ENCODE measurements at regions not wholly inside any gene's neighbourhood (a gene's known extent, or its start where the extent isn't known, plus 50 kb on each side); places are given as distances from the start of the nearest gene placed in this dataset.

GRCh38 chr4:89537281-89537680 is 229.7 kb upstream of the GPRIN3 start:
- H3K36me3 ChIP-seq (ENCODE audit: control insufficient read depth, insufficient read depth, low read length) = no peaks in the 10 kb centered on the region
- no peaks in the 10 kb centered on the region for H3K4me1 ChIP-seq (ENCODE audit: control insufficient read depth, insufficient read depth, low read length)
- no peak overlapping the region for H3K27ac ChIP-seq (ENCODE audit: low read length)
- H3K27me3 ChIP-seq (ENCODE audit: control insufficient read depth, insufficient read depth, low read length) = no peaks in the 10 kb centered on the region
- no peak overlapping the region for H3K4me3 ChIP-seq (ENCODE audit: low read length)
- no peaks in the 10 kb centered on the region for H3K9me3 ChIP-seq (replicated peaks; ENCODE audit: control insufficient read depth, low read depth, low read length)
- no peak for DNase-seq
- WGBS (ENCODE audit: insufficient coverage) = no CpG with 5 or more reads among the region's 1 CpG

GRCh38 chr4:89535251-89535650 is 227.7 kb upstream of the GPRIN3 start:
- no CpG with 5 or more reads among the region's 3 CpGs for WGBS (ENCODE audit: insufficient coverage)
- no peak for DNase-seq

DNA sequence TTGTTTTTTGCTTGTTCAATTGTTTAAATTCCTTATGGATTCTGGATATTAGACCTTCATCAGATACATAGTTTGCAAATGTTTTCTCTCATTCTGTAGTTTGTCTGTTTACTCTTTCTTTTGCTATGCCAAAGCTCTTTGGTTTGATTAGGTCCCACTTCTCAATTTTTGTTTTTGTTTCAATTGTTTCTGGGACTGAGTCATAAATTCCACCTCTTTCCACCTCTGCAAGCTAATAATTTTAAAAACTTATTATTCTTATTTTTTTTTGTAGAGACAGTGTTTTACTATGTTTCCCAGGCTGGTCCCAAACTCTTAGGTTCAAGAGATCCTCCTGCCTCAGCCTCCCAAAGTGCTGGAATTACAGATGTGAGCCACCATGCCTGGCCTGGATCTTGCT is 226.8 kb upstream of the GPRIN3 start:
- DNase-seq = no peak
- Histone ChIP-seq H3K4me3 (ENCODE audit: low read length) (no peak overlapping the region), H3K27ac (ENCODE audit: low read length) (no peak overlapping the region), H3K27me3 (ENCODE audit: control insufficient read depth, insufficient read depth, low read length) (no peaks in the 10 kb centered on the region), H3K4me1 (ENCODE audit: control insufficient read depth, insufficient read depth, low read length) (no peaks in the 10 kb centered on the region), H3K9me3 (replicated peaks; ENCODE audit: control insufficient read depth, low read depth, low read length) (no peaks in the 10 kb centered on the region), H3K36me3 (ENCODE audit: control insufficient read depth, insufficient read depth, low read length) (no peaks in the 10 kb centered on the region)

More at GRCh38 chr4:89535251-89535650, 227.7 kb upstream of the GPRIN3 start:
- Histone ChIP-seq H3K27ac (ENCODE audit: low read length) (no peak overlapping the region), H3K9me3 (replicated peaks; ENCODE audit: control insufficient read depth, low read depth, low read length) (no peaks in the 10 kb centered on the region), H3K27me3 (ENCODE audit: control insufficient read depth, insufficient read depth, low read length) (no peaks in the 10 kb centered on the region), H3K36me3 (ENCODE audit: control insufficient read depth, insufficient read depth, low read length) (no peaks in the 10 kb centered on the region), H3K4me1 (ENCODE audit: control insufficient read depth, insufficient read depth, low read length) (no peaks in the 10 kb centered on the region), H3K4me3 (ENCODE audit: low read length) (no peak overlapping the region)

DNA sequence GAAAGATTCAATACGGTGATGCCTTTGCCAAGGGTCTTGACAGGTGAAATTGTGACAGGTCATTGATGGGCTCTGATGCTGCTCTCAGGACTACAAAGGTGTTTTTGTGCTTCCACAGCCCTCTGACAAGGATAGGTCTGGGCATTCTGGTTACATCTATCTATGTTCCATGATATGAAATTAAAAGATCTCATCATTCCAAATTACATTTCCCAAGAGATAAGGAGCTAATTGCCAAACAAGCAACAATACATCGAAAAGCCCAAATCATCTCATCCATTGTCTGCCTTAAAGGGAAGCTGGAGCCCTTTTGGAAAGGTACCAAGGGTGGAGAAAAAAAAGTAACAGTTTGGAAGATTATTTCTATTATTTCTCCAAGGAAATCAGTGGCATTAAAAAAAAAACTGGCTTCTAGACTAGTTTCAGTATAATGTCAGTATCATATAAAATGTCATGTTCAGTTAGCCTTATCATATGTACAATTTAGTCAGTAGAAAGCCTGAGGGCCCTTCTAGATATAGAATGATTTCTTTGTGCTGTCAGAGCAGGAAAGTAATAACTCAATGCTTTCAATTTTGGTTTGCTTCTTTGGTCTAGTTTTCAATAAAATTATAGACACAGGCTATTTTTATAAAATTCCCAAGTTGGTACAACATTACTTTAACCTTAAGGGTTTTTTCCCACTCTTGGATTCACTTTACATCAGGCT is 224.5 kb upstream of the GPRIN3 start:
- no peaks in the 10 kb centered on the region for H3K36me3 ChIP-seq (ENCODE audit: control insufficient read depth, insufficient read depth, low read length)
- DNase-seq = no peak
- no peaks in the 10 kb centered on the region for H3K4me1 ChIP-seq (ENCODE audit: control insufficient read depth, insufficient read depth, low read length)
- no peak overlapping the region for H3K4me3 ChIP-seq (ENCODE audit: low read length)
- no CpG with 5 or more reads among the region's 2 CpGs for WGBS (ENCODE audit: insufficient coverage)
- H3K27me3 ChIP-seq (ENCODE audit: control insufficient read depth, insufficient read depth, low read length) = no peaks in the 10 kb centered on the region
- H3K27ac ChIP-seq (ENCODE audit: low read length) = no peak overlapping the region
- H3K9me3 ChIP-seq (replicated peaks; ENCODE audit: control insufficient read depth, low read depth, low read length) = no peaks in the 10 kb centered on the region

GRCh38 chr4:89528526-89529133 is 221.0 kb upstream of the GPRIN3 start:
- DNase-seq = no peak
- no peaks in the 10 kb centered on the region for H3K9me3 ChIP-seq (replicated peaks; ENCODE audit: control insufficient read depth, low read depth, low read length)
- H3K27me3 ChIP-seq (ENCODE audit: control insufficient read depth, insufficient read depth, low read length) = no peaks in the 10 kb centered on the region
- WGBS (ENCODE audit: insufficient coverage) = no CpG with 5 or more reads among the region's 4 CpGs
- H3K27ac ChIP-seq (ENCODE audit: low read length) = no peak overlapping the region
- H3K36me3 ChIP-seq (ENCODE audit: control insufficient read depth, insufficient read depth, low read length) = no peaks in the 10 kb centered on the region
- no peak overlapping the region for H3K4me3 ChIP-seq (ENCODE audit: low read length)
- no peaks in the 10 kb centered on the region for H3K4me1 ChIP-seq (ENCODE audit: control insufficient read depth, insufficient read depth, low read length)

DNA sequence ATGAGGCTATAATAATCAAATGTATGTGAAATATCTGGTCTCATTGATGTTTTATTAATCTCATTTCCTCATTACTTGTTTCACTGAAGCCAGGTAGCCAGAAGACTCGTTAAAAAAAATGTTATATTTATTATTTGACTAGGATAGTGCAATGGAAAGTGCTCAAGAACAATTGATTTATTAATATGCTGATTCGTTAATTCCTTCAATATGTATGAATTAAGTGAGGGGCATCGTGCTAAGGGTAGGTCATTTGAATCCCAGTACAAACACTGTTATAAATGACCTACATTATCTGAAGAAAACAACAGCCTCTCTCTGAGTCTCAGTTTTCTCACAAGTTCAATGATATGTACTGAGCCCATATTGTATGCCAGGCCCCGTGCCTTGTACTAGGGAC is 214.2 kb upstream of the GPRIN3 start:
- Histone ChIP-seq H3K4me3 (ENCODE audit: low read length) (no peak overlapping the region), H3K9me3 (replicated peaks; ENCODE audit: control insufficient read depth, low read depth, low read length) (no peaks in the 10 kb centered on the region), H3K27ac (ENCODE audit: low read length) (no peak overlapping the region), H3K27me3 (ENCODE audit: control insufficient read depth, insufficient read depth, low read length) (no peaks in the 10 kb centered on the region), H3K4me1 (ENCODE audit: control insufficient read depth, insufficient read depth, low read length) (no peaks in the 10 kb centered on the region), H3K36me3 (ENCODE audit: control insufficient read depth, insufficient read depth, low read length) (no peaks in the 10 kb centered on the region)
- DNase-seq = no peak
- 50% methylated on average over 1 of the region's 4 CpGs for WGBS (ENCODE audit: insufficient coverage)

DNA sequence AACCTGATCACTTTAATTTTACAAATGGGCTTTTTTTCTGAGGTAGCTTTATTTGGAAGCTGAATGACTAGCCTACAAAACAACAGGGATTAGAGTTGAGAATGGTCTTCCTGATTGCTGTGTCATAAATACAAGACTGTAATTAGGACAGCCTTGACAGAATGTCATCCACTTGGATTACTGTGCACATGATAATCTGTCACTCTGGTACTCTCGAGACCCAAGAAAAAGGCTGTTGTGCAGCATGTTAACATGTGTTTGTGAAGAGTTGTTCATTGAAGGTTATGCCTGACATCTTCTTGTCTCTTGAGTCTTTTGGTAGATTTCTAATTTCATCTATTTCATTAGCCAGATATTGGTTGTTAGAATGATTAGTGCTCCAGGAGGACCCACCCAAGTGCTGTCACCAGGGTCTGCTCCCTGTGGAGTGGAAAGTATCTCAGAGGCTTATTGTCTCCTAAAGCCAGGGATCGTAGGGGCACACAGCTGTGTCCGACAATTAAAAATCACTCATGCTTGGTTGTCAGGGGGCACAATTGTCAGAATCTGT is 212.2 kb upstream of the GPRIN3 start:
- H3K27ac ChIP-seq (ENCODE audit: low read length) = no peak overlapping the region
- H3K4me1 ChIP-seq (ENCODE audit: control insufficient read depth, insufficient read depth, low read length) = no peaks in the 10 kb centered on the region
- H3K4me3 ChIP-seq (ENCODE audit: low read length) = no peak overlapping the region
- H3K36me3 ChIP-seq (ENCODE audit: control insufficient read depth, insufficient read depth, low read length) = no peaks in the 10 kb centered on the region
- no peaks in the 10 kb centered on the region for H3K27me3 ChIP-seq (ENCODE audit: control insufficient read depth, insufficient read depth, low read length)
- DNase-seq = no peak
- no peaks in the 10 kb centered on the region for H3K9me3 ChIP-seq (replicated peaks; ENCODE audit: control insufficient read depth, low read depth, low read length)
- 70% methylated on average over 3 of the region's 3 CpGs for WGBS (ENCODE audit: insufficient coverage)

- Histone ChIP-seq H3K27me3 (ENCODE audit: control insufficient read depth, insufficient read depth, low read length) (no peaks in the 10 kb centered on the region), H3K27ac (ENCODE audit: low read length) (no peak overlapping the region), H3K4me1 (ENCODE audit: control insufficient read depth, insufficient read depth, low read length) (no peaks in the 10 kb centered on the region), H3K36me3 (ENCODE audit: control insufficient read depth, insufficient read depth, low read length) (no peaks in the 10 kb centered on the region), H3K4me3 (ENCODE audit: low read length) (no peak overlapping the region), H3K9me3 (replicated peaks; ENCODE audit: control insufficient read depth, low read depth, low read length) (no peaks in the 10 kb centered on the region)
- no peak for DNase-seq
- WGBS (ENCODE audit: insufficient coverage) = no CpG with 5 or more reads among the region's 4 CpGs
These were observed 210.7 kb upstream of the GPRIN3 start for GRCh38 chr4:89518259-89518658.

DNA sequence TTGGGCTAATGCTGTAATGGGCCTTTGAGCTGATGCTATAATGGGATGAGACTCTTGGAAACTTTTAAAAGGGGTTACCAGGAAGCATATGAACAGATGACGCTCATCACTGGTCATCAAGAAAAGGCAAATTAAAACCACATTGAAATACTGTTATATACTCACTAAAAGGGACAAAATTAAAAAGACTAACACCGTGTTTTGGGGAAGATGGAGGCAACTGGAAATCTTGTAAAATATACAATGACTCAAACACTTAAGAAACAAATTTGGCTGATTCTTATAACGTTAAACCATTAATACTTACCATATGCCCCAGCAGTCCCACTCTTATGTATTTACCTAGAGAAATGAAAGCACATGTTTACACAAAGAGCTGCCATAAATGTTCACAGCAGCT is 207.2 kb upstream of the GPRIN3 start:
- Histone ChIP-seq H3K36me3 (ENCODE audit: control insufficient read depth, insufficient read depth, low read length) (no peaks in the 10 kb centered on the region), H3K4me1 (ENCODE audit: control insufficient read depth, insufficient read depth, low read length) (no peaks in the 10 kb centered on the region), H3K27ac (ENCODE audit: low read length) (no peak overlapping the region), H3K27me3 (ENCODE audit: control insufficient read depth, insufficient read depth, low read length) (no peaks in the 10 kb centered on the region), H3K4me3 (ENCODE audit: low read length) (no peak overlapping the region), H3K9me3 (replicated peaks; ENCODE audit: control insufficient read depth, low read depth, low read length) (no peaks in the 10 kb centered on the region)
- DNase-seq = no peak
- WGBS (ENCODE audit: insufficient coverage) = no CpG with 5 or more reads among the region's 3 CpGs

DNA sequence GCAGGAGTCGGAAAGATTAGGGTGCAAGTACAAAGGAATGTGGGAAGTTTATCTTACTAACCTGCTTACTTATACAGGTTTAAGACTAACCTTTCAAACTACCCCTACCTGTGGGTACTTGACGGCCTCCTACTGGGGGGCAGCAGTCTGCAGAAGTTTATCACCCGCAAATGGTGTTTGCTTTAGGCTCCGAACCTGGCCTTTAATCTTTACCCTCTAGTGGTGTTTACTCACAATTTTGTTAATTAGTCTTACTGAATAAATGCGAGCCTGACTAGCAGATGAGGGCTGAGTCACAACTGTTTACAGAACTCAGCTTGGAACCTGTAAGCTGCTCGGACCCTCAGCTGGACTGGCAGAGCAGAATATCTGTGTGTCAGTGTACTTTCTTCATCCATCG is 204.2 kb upstream of the GPRIN3 start:
- Histone ChIP-seq H3K27me3 (ENCODE audit: control insufficient read depth, insufficient read depth, low read length) (no peaks in the 10 kb centered on the region), H3K9me3 (replicated peaks; ENCODE audit: control insufficient read depth, low read depth, low read length) (no peaks in the 10 kb centered on the region), H3K27ac (ENCODE audit: low read length) (no peak overlapping the region), H3K36me3 (ENCODE audit: control insufficient read depth, insufficient read depth, low read length) (no peaks in the 10 kb centered on the region), H3K4me3 (ENCODE audit: low read length) (no peak overlapping the region), H3K4me1 (ENCODE audit: control insufficient read depth, insufficient read depth, low read length) (no peaks in the 10 kb centered on the region)
- no peak for DNase-seq
- 63% methylated on average over 2 of the region's 7 CpGs for WGBS (ENCODE audit: insufficient coverage)
